Transverse colon (tissue), 4 donors: ENCODE measurements at regions not wholly inside any gene's neighbourhood (a gene's known extent, or its start where the extent isn't known, plus 50 kb on each side); places are given as distances from the start of the nearest gene placed in this dataset.

Experiments used
- DNase-seq: peaks from one replicate; pipeline ENCODE4 v3.0.0-alpha.2; 2019
- H3K27ac ChIP-seq, 4 donors: fragments of 200-600 bp; sonication (generic); 2 replicates each; pipeline ENCODE4 v1.5.1; 2016 to 2018; ENCODE audit warnings: inconsistent platforms in 4 of 4
- H3K27me3 ChIP-seq: fragments of 200-600 bp; sonication (generic); 2 replicates; pipeline ENCODE4 v1.5.1; 2017; ENCODE audit warnings: inconsistent platforms
- H3K36me3 ChIP-seq, 4 donors: fragments of 200-600 bp; sonication (generic); 2 replicates each; pipeline ENCODE4 v1.5.1; 2017 to 2019; ENCODE audit warnings: inconsistent platforms in 4 of 4
- H3K4me1 ChIP-seq, 4 donors: fragments of 200-600 bp; sonication (generic); 2 replicates each; pipeline ENCODE4 v1.5.1; 2017 to 2020; ENCODE audit warnings: inconsistent platforms in 4 of 4
- H3K4me3 ChIP-seq, 4 donors: fragments of 200-600 bp; sonication (generic); 1 replicate in 1 of 4; 2 replicates in 3 of 4; pipeline versions ENCODE4 v1.5.1 to v1.6.1; 2017 to 2019; ENCODE audit warnings: inconsistent platforms in 4 of 4
- H3K9me3 ChIP-seq, 2 donors: fragments of 200-600 bp; sonication (generic); 2 replicates each; pipeline ENCODE4 v1.5.1; 2017 to 2019; ENCODE audit warnings: inconsistent platforms in 2 of 2
- EP300 ChIP-seq: sonication (generic); formaldehyde crosslinking; IDR thresholded peaks from one replicate; pipeline ENCODE4 v1.6.1; 2017; ENCODE audit warnings: antibody characterized with exemption, low read depth
- POLR2A ChIP-seq: fragments of 450-650 bp; IDR thresholded peaks from one replicate; pipeline ENCODE4 v1.6.1; 2016; ENCODE audit warnings: antibody characterized with exemption, mild to moderate bottlenecking, moderate library complexity
- POLR2AphosphoS5 ChIP-seq, 3 donors: sonication (generic); formaldehyde crosslinking; IDR thresholded peaks; one replicate each; pipeline ENCODE4 v1.6.1; 2016; ENCODE audit warnings: antibody characterized with exemption in 3 of 3
- WGBS, 2 donors: methylation state at CpG; one replicate each; pipeline ENCODE4 v1.1.5; 2018; ENCODE audit warnings: low coverage in 1 of 2; 5-methylcytosine and 5-hydroxymethylcytosine counted together
- in situ Hi-C, 4 donors: fragments of 200-750 bp; cut with MboI; loops; one replicate each; pipeline versions ENCODE4 v1.15.0 to v1.15.1; 2017; ENCODE audit warnings: low sequenced_read_pairs in 3 of 4, low pct_ligation_motif_present in 1 of 4, low pct_unique_long_range_greater_than_20kb in 1 of 4
- intact Hi-C: fragments of 100-400 bp; cut with DNase I; formaldehyde crosslinking; loops from one replicate; pipeline ENCODE4 v1.15.1; 2023; ENCODE audit warnings: low total_unique reads
- TF ChIP-seq, protein P1 (sequence below), 5 experiments: fragments of 200-600 bp in 3 of 5; fragments of 450-650 bp in 2 of 5; sonication (generic) in 3 of 5; IDR thresholded peaks; 1 replicate in 2 of 5; 2 replicates in 3 of 5; pipeline ENCODE4 v1.5.1; 2016 to 2017; ENCODE audit warnings: antibody characterized with exemption in 5 of 5, inconsistent platforms in 3 of 5, mild to moderate bottlenecking in 2 of 5, moderate library complexity in 1 of 5

- no peaks in the 10 kb centered on the region for H3K27me3 ChIP-seq
- no peaks in the 10 kb centered on the region for H3K36me3 ChIP-seq
- H3K27ac ChIP-seq: no peak overlapping the region
- peaks cover 0 to 8% (median 4%) of the 10 kb centered on the region in 4 donors for H3K4me1 ChIP-seq
- no peaks in the 10 kb centered on the region for H3K9me3 ChIP-seq
- in situ Hi-C loops (no loop called here), intact Hi-C loops (no loop called here)
- no peak overlapping the region for H3K4me3 ChIP-seq
- DNase-seq: no peak
- 83 to 89% methylated on average over 4 of the region's 4 CpGs for WGBS, 2 donors
- TF ChIP-seq POLR2AphosphoS5 (IDR thresholded peaks at IDR 0.05): no peak
- TF ChIP-seq POLR2A: no peak
- TF ChIP-seq, protein P1, sequence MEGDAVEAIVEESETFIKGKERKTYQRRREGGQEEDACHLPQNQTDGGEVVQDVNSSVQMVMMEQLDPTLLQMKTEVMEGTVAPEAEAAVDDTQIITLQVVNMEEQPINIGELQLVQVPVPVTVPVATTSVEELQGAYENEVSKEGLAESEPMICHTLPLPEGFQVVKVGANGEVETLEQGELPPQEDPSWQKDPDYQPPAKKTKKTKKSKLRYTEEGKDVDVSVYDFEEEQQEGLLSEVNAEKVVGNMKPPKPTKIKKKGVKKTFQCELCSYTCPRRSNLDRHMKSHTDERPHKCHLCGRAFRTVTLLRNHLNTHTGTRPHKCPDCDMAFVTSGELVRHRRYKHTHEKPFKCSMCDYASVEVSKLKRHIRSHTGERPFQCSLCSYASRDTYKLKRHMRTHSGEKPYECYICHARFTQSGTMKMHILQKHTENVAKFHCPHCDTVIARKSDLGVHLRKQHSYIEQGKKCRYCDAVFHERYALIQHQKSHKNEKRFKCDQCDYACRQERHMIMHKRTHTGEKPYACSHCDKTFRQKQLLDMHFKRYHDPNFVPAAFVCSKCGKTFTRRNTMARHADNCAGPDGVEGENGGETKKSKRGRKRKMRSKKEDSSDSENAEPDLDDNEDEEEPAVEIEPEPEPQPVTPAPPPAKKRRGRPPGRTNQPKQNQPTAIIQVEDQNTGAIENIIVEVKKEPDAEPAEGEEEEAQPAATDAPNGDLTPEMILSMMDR (IDR thresholded peaks at IDR 0.05): no peak
- no peak for TF ChIP-seq EP300
Measured at GRCh38 chr3:152030320-152030719, 156.9 kb downstream of the SUCNR1 start.

GRCh38 chr3:152031321-152031720 is 157.9 kb downstream of the SUCNR1 start:
- H3K9me3 ChIP-seq: peaks cover 5 to 8% of the 10 kb centered on the region in 2 donors
- TF ChIP-seq POLR2AphosphoS5 (IDR thresholded peaks at IDR 0.05) (no peak), EP300 (no peak), POLR2A (no peak)
- TF ChIP-seq, protein P1 (IDR thresholded peaks at IDR 0.05): no peak
- intact Hi-C loops: no loop called here
- H3K4me1 ChIP-seq: peaks cover 0 to 2% (median under 1%) of the 10 kb centered on the region in 4 donors
- no peak overlapping the region for H3K4me3 ChIP-seq
- no peaks in the 10 kb centered on the region for H3K27me3 ChIP-seq
- DNase-seq: no peak
- H3K36me3 ChIP-seq: no peaks in the 10 kb centered on the region
- 80 to 85% methylated on average over 3 of the region's 3 CpGs for WGBS, 2 donors
- in situ Hi-C loops: no loop called here
- H3K27ac ChIP-seq: no peak overlapping the region

- no peaks in the 10 kb centered on the region for H3K27me3 ChIP-seq
- H3K9me3 ChIP-seq: peaks cover 6 to 20% of the 10 kb centered on the region in 2 donors
- DNase-seq: no peak
- H3K4me1 ChIP-seq: no peaks in the 10 kb centered on the region
- H3K4me3 ChIP-seq: no peak overlapping the region
- in situ Hi-C loops: no loop called here
- WGBS, 2 donors: 85 to 100% methylated on average over 2 of the region's 2 CpGs
- TF ChIP-seq, protein P1 (IDR thresholded peaks at IDR 0.05): no peak
- TF ChIP-seq EP300 (no peak), POLR2AphosphoS5 (IDR thresholded peaks at IDR 0.05) (no peak), POLR2A (no peak)
- intact Hi-C loops: no loop called here
- no peak overlapping the region for H3K27ac ChIP-seq
- no peaks in the 10 kb centered on the region for H3K36me3 ChIP-seq
Measured at GRCh38 chr3:152037297-152037696, 163.9 kb downstream of the SUCNR1 start.

GRCh38 chr3:152037953-152038352 is 164.5 kb downstream of the SUCNR1 start:
- H3K27me3 ChIP-seq: no peaks in the 10 kb centered on the region
- peaks cover 6 to 20% of the 10 kb centered on the region in 2 donors for H3K9me3 ChIP-seq
- intact Hi-C loops (no loop called here), in situ Hi-C loops (no loop called here)
- H3K4me1 ChIP-seq: no peaks in the 10 kb centered on the region
- DNase-seq: no peak
- no peak overlapping the region for H3K27ac ChIP-seq
- H3K4me3 ChIP-seq: no peak overlapping the region
- TF ChIP-seq POLR2A: no peak
- no peak for TF ChIP-seq EP300
- no peak for TF ChIP-seq POLR2AphosphoS5 (IDR thresholded peaks at IDR 0.05)
- TF ChIP-seq, protein P1 (IDR thresholded peaks at IDR 0.05): no peak
- H3K36me3 ChIP-seq: no peaks in the 10 kb centered on the region
